Naive B cell (primary cell): ENCODE measurements at regions not wholly inside any gene's neighbourhood (a gene's known extent, or its start where the extent isn't known, plus 50 kb on each side); places are given as distances from the start of the nearest gene placed in this dataset.

Experiments
- ATAC-seq, 2 donors: fragments of 150-1000 bp; cut with Tn5 transposase; 2 replicates each; pipeline ENCODE4 v1.10.0; 2021; ENCODE audit warnings: low read depth in 2 of 2, mild to moderate bottlenecking in 2 of 2, moderate library complexity in 2 of 2
- DNase-seq: peaks from one replicate; pipeline ENCODE4 v3.0.0; 2022
- H3K27ac Mint-ChIP-seq, 6 donors: one replicate each; pipeline ENCODE4 v1.8.0; 2020 to 2022; ENCODE audit warnings: mild to moderate bottlenecking in 6 of 6, mixed read lengths in 6 of 6, moderate library complexity in 5 of 6, inconsistent platforms in 2 of 6
- H3K27me3 Mint-ChIP-seq, 3 donors: one replicate each; pipeline ENCODE4 v1.8.0; 2021 to 2022; ENCODE audit warnings: mixed read lengths in 3 of 3, mild to moderate bottlenecking in 1 of 3
- H3K36me3 Mint-ChIP-seq, 2 donors: one replicate each; pipeline ENCODE4 v1.8.0; 2020 to 2022; ENCODE audit warnings: mixed read lengths in 2 of 2, inconsistent platforms in 1 of 2, mild to moderate bottlenecking in 1 of 2
- H3K4me1 Mint-ChIP-seq, 3 donors: one replicate each; pipeline ENCODE4 v1.8.0; 2020 to 2022; ENCODE audit warnings: mixed read lengths in 3 of 3, inconsistent platforms in 1 of 3, mild to moderate bottlenecking in 1 of 3, moderate library complexity in 1 of 3
- H3K4me3 Mint-ChIP-seq, 8 donors: one replicate each; pipeline ENCODE4 v1.8.0; 2020 to 2022; ENCODE audit warnings: mild to moderate bottlenecking in 8 of 8, mixed read lengths in 8 of 8, moderate library complexity in 8 of 8, inconsistent platforms in 2 of 8
- H3K9me3 Mint-ChIP-seq, 7 donors: one replicate each; pipeline ENCODE4 v1.8.0; 2020 to 2022; ENCODE audit warnings: mixed read lengths in 7 of 7, mild to moderate bottlenecking in 5 of 7, inconsistent platforms in 2 of 7, moderate library complexity in 1 of 7

GRCh38 chr5:5676218-5676617, 253.7 kb downstream of the ICE1 start:
- H3K27me3 Mint-ChIP-seq: no peaks in the 10 kb centered on the region
- peaks cover 0 to 10% (median 3%) of the 10 kb centered on the region in 7 donors for H3K9me3 Mint-ChIP-seq

GRCh38 chr5:5675511-5675910, 253.0 kb downstream of the ICE1 start:
- ATAC-seq (no peak), DNase-seq (no peak)
- Mint-ChIP-seq H3K36me3 (no peaks in the 10 kb centered on the region), H3K4me1 (no peaks in the 10 kb centered on the region), H3K27ac (no peak overlapping the region), H3K9me3 (peaks cover 0 to 10% (median 3%) of the 10 kb centered on the region in 7 donors), H3K27me3 (no peaks in the 10 kb centered on the region), H3K4me3 (no peak overlapping the region)

More at GRCh38 chr5:5676218-5676617, 253.7 kb downstream of the ICE1 start:
- Mint-ChIP-seq H3K36me3 (no peaks in the 10 kb centered on the region), H3K4me1 (no peaks in the 10 kb centered on the region), H3K27ac (no peak overlapping the region), H3K4me3 (no peak overlapping the region)
- no peak for ATAC-seq
- DNase-seq: no peak

- Mint-ChIP-seq H3K4me3 (no peak overlapping the region), H3K27me3 (peaks cover 0 to 5% (median 0%) of the 10 kb centered on the region in 3 donors), H3K4me1 (no peaks in the 10 kb centered on the region), H3K36me3 (no peaks in the 10 kb centered on the region), H3K9me3 (peaks cover 0 to 4% (median 2%) of the 10 kb centered on the region in 7 donors), H3K27ac (no peak overlapping the region)
- DNase-seq (no peak), ATAC-seq (no peak)
Observed at GRCh38 chr5:5671823-5672222, 249.3 kb downstream of the ICE1 start.

GRCh38 chr5:5667136-5667554, 244.7 kb downstream of the ICE1 start:
- no peak for ATAC-seq

GRCh38 chr5:5666369-5666768, 243.9 kb downstream of the ICE1 start:
- Mint-ChIP-seq H3K27ac (no peak overlapping the region), H3K36me3 (no peaks in the 10 kb centered on the region), H3K4me1 (no peaks in the 10 kb centered on the region), H3K4me3 (no peak overlapping the region), H3K9me3 (peaks cover 0 to 4% (median 1%) of the 10 kb centered on the region in 7 donors), H3K27me3 (peaks cover 0 to 14% (median 5%) of the 10 kb centered on the region in 3 donors)
- ATAC-seq (no peak), DNase-seq (no peak)

More at GRCh38 chr5:5667136-5667554, 244.7 kb downstream of the ICE1 start:
- Mint-ChIP-seq H3K4me1 (no peaks in the 10 kb centered on the region), H3K9me3 (peaks cover 0 to 4% (median 1%) of the 10 kb centered on the region in 7 donors), H3K27ac (no peak overlapping the region), H3K4me3 (no peak overlapping the region), H3K27me3 (peaks cover 0 to 7% (median 5%) of the 10 kb centered on the region in 3 donors), H3K36me3 (no peaks in the 10 kb centered on the region)
- DNase-seq: no peak

GRCh38 chr5:5666076-5666365, 243.5 kb downstream of the ICE1 start:
- Mint-ChIP-seq H3K27ac (no peak overlapping the region), H3K36me3 (no peaks in the 10 kb centered on the region), H3K27me3 (peaks cover 0 to 14% (median 5%) of the 10 kb centered on the region in 3 donors), H3K9me3 (peaks cover 0 to 4% (median under 1%) of the 10 kb centered on the region in 7 donors), H3K4me3 (no peak overlapping the region), H3K4me1 (no peaks in the 10 kb centered on the region)
- ATAC-seq (no peak), DNase-seq (no peak)

GRCh38 chr5:5665225-5666075, 243.0 kb downstream of the ICE1 start:
- no peaks in the 10 kb centered on the region for H3K4me1 Mint-ChIP-seq
- H3K27me3 Mint-ChIP-seq: peaks cover 0 to 14% (median 5%) of the 10 kb centered on the region in 3 donors
- H3K4me3 Mint-ChIP-seq: no peak overlapping the region
- no peak for ATAC-seq
- no peak overlapping the region for H3K27ac Mint-ChIP-seq
- peaks cover 0 to 4% (median 0%) of the 10 kb centered on the region in 7 donors for H3K9me3 Mint-ChIP-seq
- DNase-seq: no peak
- no peaks in the 10 kb centered on the region for H3K36me3 Mint-ChIP-seq

- Mint-ChIP-seq H3K4me3 (no peak overlapping the region), H3K9me3 (peaks cover 0 to 3% (median 0%) of the 10 kb centered on the region in 7 donors), H3K27ac (no peak overlapping the region), H3K36me3 (no peaks in the 10 kb centered on the region), H3K27me3 (peaks cover 0 to 14% (median 0%) of the 10 kb centered on the region in 3 donors), H3K4me1 (no peaks in the 10 kb centered on the region)
- ATAC-seq (no peak), DNase-seq (no peak)
Observed at GRCh38 chr5:5658889-5659465, 236.5 kb downstream of the ICE1 start.

GRCh38 chr5:5658226-5658625, 235.7 kb downstream of the ICE1 start:
- no peaks in the 10 kb centered on the region for H3K36me3 Mint-ChIP-seq
- DNase-seq: no peak
- peaks cover 0 to 14% (median 0%) of the 10 kb centered on the region in 3 donors for H3K27me3 Mint-ChIP-seq
- H3K27ac Mint-ChIP-seq: peak overlapping the region in 1 of 6 donors; percentile 23
- ATAC-seq: no peak
- H3K9me3 Mint-ChIP-seq: peaks cover 0 to 3% (median 0%) of the 10 kb centered on the region in 7 donors
- H3K4me1 Mint-ChIP-seq: no peaks in the 10 kb centered on the region
- H3K4me3 Mint-ChIP-seq: peak overlapping the region in 1 of 8 donors; percentile 48

GRCh38 chr5:5652181-5652580, 229.7 kb downstream of the ICE1 start:
- H3K9me3 Mint-ChIP-seq: peaks cover 0 to 8% (median 5%) of the 10 kb centered on the region in 7 donors
- no peaks in the 10 kb centered on the region for H3K27me3 Mint-ChIP-seq
- ATAC-seq (no peak), DNase-seq (no peak)
- H3K4me1 Mint-ChIP-seq: no peaks in the 10 kb centered on the region
- H3K4me3 Mint-ChIP-seq: no peak overlapping the region
- H3K27ac Mint-ChIP-seq: no peak overlapping the region
- H3K36me3 Mint-ChIP-seq: peaks cover 0 to 7% of the 10 kb centered on the region in 2 donors

- no peaks in the 10 kb centered on the region for H3K4me1 Mint-ChIP-seq
- peaks cover 0 to 8% (median 5%) of the 10 kb centered on the region in 7 donors for H3K9me3 Mint-ChIP-seq
- no peak for ATAC-seq
- H3K4me3 Mint-ChIP-seq: no peak overlapping the region
- no peak for DNase-seq
- peaks cover 0 to 7% of the 10 kb centered on the region in 2 donors for H3K36me3 Mint-ChIP-seq
- H3K27ac Mint-ChIP-seq: no peak overlapping the region
- H3K27me3 Mint-ChIP-seq: no peaks in the 10 kb centered on the region
Observed at GRCh38 chr5:5650949-5651348, 228.5 kb downstream of the ICE1 start.

GRCh38 chr5:5650242-5650641, 227.8 kb downstream of the ICE1 start:
- no peak for ATAC-seq
- Mint-ChIP-seq H3K9me3 (peaks cover 0 to 6% (median 5%) of the 10 kb centered on the region in 7 donors), H3K4me3 (no peak overlapping the region)

GRCh38 chr5:5649641-5650040, 227.2 kb downstream of the ICE1 start:
- Mint-ChIP-seq H3K27ac (no peak overlapping the region), H3K9me3 (peaks cover 0 to 6% (median 5%) of the 10 kb centered on the region in 7 donors), H3K27me3 (no peaks in the 10 kb centered on the region), H3K4me1 (no peaks in the 10 kb centered on the region), H3K4me3 (no peak overlapping the region), H3K36me3 (peaks cover 0 to 7% of the 10 kb centered on the region in 2 donors)
- no peak for DNase-seq
- ATAC-seq: no peak

More at GRCh38 chr5:5650242-5650641, 227.8 kb downstream of the ICE1 start:
- H3K27ac Mint-ChIP-seq: no peak overlapping the region
- peaks cover 0 to 7% of the 10 kb centered on the region in 2 donors for H3K36me3 Mint-ChIP-seq
- no peaks in the 10 kb centered on the region for H3K4me1 Mint-ChIP-seq
- DNase-seq: no peak
- no peaks in the 10 kb centered on the region for H3K27me3 Mint-ChIP-seq

- no peak for ATAC-seq
- H3K27ac Mint-ChIP-seq: peak overlapping the region in 1 of 6 donors; percentile 7
- peaks cover 0 to 6% (median 5%) of the 10 kb centered on the region in 7 donors for H3K9me3 Mint-ChIP-seq
- no peaks in the 10 kb centered on the region for H3K4me1 Mint-ChIP-seq
- H3K4me3 Mint-ChIP-seq: no peak overlapping the region
- no peak for DNase-seq
- peaks cover 0 to 7% of the 10 kb centered on the region in 2 donors for H3K36me3 Mint-ChIP-seq
- no peaks in the 10 kb centered on the region for H3K27me3 Mint-ChIP-seq
Observed at GRCh38 chr5:5648694-5649093, 226.2 kb downstream of the ICE1 start.
